ENCODE measurements at regions not wholly inside any gene's neighbourhood (a gene's known extent, or its start where the extent isn't known, plus 50 kb on each side); places are given as distances from the start of the nearest gene placed in this dataset.

DNA sequence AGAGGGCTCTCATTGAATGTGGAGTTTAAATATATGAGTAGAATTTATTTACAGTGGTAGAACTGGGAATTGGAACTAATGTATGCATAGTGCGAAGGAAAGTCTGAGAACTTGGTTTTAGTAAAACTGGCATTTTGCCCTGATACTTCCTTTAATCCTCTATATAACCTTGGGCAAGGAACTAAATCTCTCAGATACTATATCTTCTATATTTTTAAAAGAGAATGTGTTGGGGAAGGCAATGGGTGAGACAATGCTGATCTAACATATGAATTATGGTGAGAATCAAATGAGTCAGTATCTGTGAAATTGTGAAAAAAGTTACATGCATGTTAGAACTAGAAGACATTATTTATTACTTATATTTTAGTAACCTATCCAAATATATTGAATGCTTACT, 2109.4 kb upstream of the PIK3C3 start:
- no peaks in the 10 kb centered on the region for H3K9me3 ChIP-seq (ENCODE audit: insufficient read depth, low read length)
- H3K36me3 ChIP-seq (ENCODE audit: low read length) = no peaks in the 10 kb centered on the region
- no peaks in the 10 kb centered on the region for H3F3A ChIP-seq (ENCODE audit: insufficient read depth)
- H3K79me2 ChIP-seq (ENCODE audit: insufficient read depth, low read length) = no peaks in the 10 kb centered on the region
- H3K4me3 ChIP-seq (ENCODE audit: insufficient read depth, low read length, poor library complexity, severe bottlenecking) = no peak overlapping the region
- H3K27ac ChIP-seq (ENCODE audit: low read depth, low read length) = no peak overlapping the region
- no peaks in the 10 kb centered on the region for H4K20me1 ChIP-seq (ENCODE audit: low read depth, low read length)
- TF ChIP-seq EZH2phosphoT487 (conservative IDR thresholded peaks at IDR 0.05; ENCODE audit: low read length) = no peak
- TF ChIP-seq, protein P1, sequence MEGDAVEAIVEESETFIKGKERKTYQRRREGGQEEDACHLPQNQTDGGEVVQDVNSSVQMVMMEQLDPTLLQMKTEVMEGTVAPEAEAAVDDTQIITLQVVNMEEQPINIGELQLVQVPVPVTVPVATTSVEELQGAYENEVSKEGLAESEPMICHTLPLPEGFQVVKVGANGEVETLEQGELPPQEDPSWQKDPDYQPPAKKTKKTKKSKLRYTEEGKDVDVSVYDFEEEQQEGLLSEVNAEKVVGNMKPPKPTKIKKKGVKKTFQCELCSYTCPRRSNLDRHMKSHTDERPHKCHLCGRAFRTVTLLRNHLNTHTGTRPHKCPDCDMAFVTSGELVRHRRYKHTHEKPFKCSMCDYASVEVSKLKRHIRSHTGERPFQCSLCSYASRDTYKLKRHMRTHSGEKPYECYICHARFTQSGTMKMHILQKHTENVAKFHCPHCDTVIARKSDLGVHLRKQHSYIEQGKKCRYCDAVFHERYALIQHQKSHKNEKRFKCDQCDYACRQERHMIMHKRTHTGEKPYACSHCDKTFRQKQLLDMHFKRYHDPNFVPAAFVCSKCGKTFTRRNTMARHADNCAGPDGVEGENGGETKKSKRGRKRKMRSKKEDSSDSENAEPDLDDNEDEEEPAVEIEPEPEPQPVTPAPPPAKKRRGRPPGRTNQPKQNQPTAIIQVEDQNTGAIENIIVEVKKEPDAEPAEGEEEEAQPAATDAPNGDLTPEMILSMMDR (IDR thresholded peaks at IDR 0.05; ENCODE audit: insufficient read depth, low read length, poor library complexity, severe bottlenecking) = no peak
- H3K9ac ChIP-seq (ENCODE audit: low read length) = no peak overlapping the region
- no peaks in the 10 kb centered on the region for H3K9me2 ChIP-seq (replicated peaks; ENCODE audit: insufficient read depth, low read length)
- H3K27me3 ChIP-seq (ENCODE audit: low read length) = no peaks in the 10 kb centered on the region
- no peak overlapping the region for H2AFZ ChIP-seq (ENCODE audit: low read depth, low read length, severe bottlenecking)
- H3K4me2 ChIP-seq (ENCODE audit: low read depth, low read length, poor library complexity, severe bottlenecking) = no peak overlapping the region

DNA sequence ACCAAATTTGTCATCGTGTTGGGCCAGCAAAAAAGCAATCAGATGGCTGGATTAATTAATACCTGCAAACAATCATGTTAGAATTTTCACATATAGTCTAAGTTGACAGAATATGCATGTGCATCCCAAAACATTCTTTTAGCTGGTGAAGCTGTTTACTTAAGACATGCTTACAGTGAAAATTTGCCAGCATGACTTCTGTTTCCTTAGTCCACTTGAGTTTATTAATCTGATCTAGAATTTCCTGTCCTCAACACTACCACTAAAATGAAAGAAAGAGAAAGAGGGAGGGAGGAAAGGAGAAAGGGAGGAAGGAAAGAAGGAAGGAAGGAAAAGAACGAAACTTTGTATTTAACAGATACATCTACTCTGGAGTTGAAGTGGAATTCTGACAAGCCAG, 2109.9 kb upstream of the PIK3C3 start:
- TF ChIP-seq EZH2phosphoT487 (conservative IDR thresholded peaks at IDR 0.05; ENCODE audit: low read length) = no peak
- TF ChIP-seq, protein P1 (IDR thresholded peaks at IDR 0.05; ENCODE audit: insufficient read depth, low read length, poor library complexity, severe bottlenecking) = no peak
- Histone ChIP-seq H3K9me2 (replicated peaks; ENCODE audit: insufficient read depth, low read length) (no peaks in the 10 kb centered on the region), H2AFZ (ENCODE audit: low read depth, low read length, severe bottlenecking) (no peak overlapping the region), H3K9ac (ENCODE audit: low read length) (no peak overlapping the region), H3K27ac (ENCODE audit: low read depth, low read length) (no peak overlapping the region), H3K36me3 (ENCODE audit: low read length) (no peaks in the 10 kb centered on the region), H4K20me1 (ENCODE audit: low read depth, low read length) (no peaks in the 10 kb centered on the region), H3K4me2 (ENCODE audit: low read depth, low read length, poor library complexity, severe bottlenecking) (no peak overlapping the region), H3K9me3 (ENCODE audit: insufficient read depth, low read length) (no peaks in the 10 kb centered on the region), H3K4me3 (ENCODE audit: insufficient read depth, low read length, poor library complexity, severe bottlenecking) (no peak overlapping the region), H3F3A (ENCODE audit: insufficient read depth) (no peaks in the 10 kb centered on the region), H3K79me2 (ENCODE audit: insufficient read depth, low read length) (no peaks in the 10 kb centered on the region), H3K27me3 (ENCODE audit: low read length) (no peaks in the 10 kb centered on the region)

DNA sequence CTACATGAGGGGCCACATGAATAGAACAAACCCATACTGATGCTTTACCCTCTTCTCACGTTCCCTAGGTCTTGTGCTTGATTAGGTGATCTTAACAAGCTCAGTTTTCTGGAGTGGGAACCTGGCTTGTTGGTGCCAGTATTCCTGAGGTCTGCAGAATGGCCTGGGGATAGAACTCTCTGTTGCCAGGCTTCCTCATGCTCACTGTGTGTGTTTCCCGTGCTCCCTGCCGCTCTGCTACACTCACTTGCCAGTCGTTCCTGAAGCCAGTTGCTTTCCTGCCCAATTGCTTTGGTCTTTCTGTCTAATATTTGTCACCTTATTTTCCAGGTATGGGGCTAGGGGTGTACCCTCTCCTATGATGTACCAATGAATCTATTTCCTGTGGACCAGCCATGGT, 2111.5 kb upstream of the PIK3C3 start:
- H3K27ac ChIP-seq (ENCODE audit: low read depth, low read length) = no peak overlapping the region
- TF ChIP-seq EZH2phosphoT487 (conservative IDR thresholded peaks at IDR 0.05; ENCODE audit: low read length) = no peak
- TF ChIP-seq, protein P1 (IDR thresholded peaks at IDR 0.05; ENCODE audit: insufficient read depth, low read length, poor library complexity, severe bottlenecking) = no peak

More for the DNA sequence above, 2111.5 kb upstream of the PIK3C3 start:
- no peak overlapping the region for H3K4me2 ChIP-seq (ENCODE audit: low read depth, low read length, poor library complexity, severe bottlenecking)
- H3K79me2 ChIP-seq (ENCODE audit: insufficient read depth, low read length) = no peaks in the 10 kb centered on the region
- H3F3A ChIP-seq (ENCODE audit: insufficient read depth) = no peaks in the 10 kb centered on the region
- H3K27me3 ChIP-seq (ENCODE audit: low read length) = no peaks in the 10 kb centered on the region
- no peak overlapping the region for H3K9ac ChIP-seq (ENCODE audit: low read length)
- H2AFZ ChIP-seq (ENCODE audit: low read depth, low read length, severe bottlenecking) = no peak overlapping the region
- H3K9me2 ChIP-seq (replicated peaks; ENCODE audit: insufficient read depth, low read length) = no peaks in the 10 kb centered on the region
- no peaks in the 10 kb centered on the region for H3K9me3 ChIP-seq (ENCODE audit: insufficient read depth, low read length)
- H3K4me3 ChIP-seq (ENCODE audit: insufficient read depth, low read length, poor library complexity, severe bottlenecking) = no peak overlapping the region
- no peaks in the 10 kb centered on the region for H4K20me1 ChIP-seq (ENCODE audit: low read depth, low read length)
- no peaks in the 10 kb centered on the region for H3K36me3 ChIP-seq (ENCODE audit: low read length)

Data from SU-DHL-6 (cell line).